Fibroblast of the aortic adventitia (primary cell): ENCODE measurements at regions not wholly inside any gene's neighbourhood (a gene's known extent, or its start where the extent isn't known, plus 50 kb on each side); places are given as distances from the start of the nearest gene placed in this dataset.

Experiments
- DNase-seq: peaks from one replicate; pipeline ENCODE4 v3.0.0-alpha.2; 2010; ENCODE audit warnings: low read depth
- H3K4me3 ChIP-seq: 2 replicates; pipeline ENCODE4 v1.5.1; 2011; ENCODE audit warnings: low read depth, mild to moderate bottlenecking, control low read depth, low read length, moderate library complexity
- TF ChIP-seq, protein P1 (sequence below): IDR thresholded peaks from 2 replicates; pipeline ENCODE4 v1.5.1; 2011; ENCODE audit warnings: mild to moderate bottlenecking, low read length, control low read depth, inconsistent platforms; ENCODE audit not compliant: insufficient read depth

DNA sequence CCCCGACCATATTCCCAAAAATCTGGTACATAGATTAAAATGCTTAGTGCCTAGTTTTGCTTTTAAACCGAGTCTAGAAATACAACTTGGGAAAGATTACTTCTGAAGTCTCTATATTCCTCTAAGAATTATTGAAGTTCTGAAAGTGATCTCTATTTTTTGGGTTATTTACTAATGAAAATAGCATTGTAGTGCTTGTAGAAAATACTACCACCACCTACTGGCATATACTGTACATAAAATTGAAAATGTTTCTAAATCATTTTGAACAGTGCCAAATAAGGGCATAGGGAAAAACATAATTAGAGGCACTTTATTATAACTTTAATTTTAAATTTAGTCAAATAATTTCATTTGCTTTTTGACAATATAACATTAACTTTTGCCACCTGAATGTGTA is 1399.6 kb upstream of the ZEB2 start:
- DNase-seq: peak; percentile 37
- no peak overlapping the region for H3K4me3 ChIP-seq
- TF ChIP-seq, protein P1, sequence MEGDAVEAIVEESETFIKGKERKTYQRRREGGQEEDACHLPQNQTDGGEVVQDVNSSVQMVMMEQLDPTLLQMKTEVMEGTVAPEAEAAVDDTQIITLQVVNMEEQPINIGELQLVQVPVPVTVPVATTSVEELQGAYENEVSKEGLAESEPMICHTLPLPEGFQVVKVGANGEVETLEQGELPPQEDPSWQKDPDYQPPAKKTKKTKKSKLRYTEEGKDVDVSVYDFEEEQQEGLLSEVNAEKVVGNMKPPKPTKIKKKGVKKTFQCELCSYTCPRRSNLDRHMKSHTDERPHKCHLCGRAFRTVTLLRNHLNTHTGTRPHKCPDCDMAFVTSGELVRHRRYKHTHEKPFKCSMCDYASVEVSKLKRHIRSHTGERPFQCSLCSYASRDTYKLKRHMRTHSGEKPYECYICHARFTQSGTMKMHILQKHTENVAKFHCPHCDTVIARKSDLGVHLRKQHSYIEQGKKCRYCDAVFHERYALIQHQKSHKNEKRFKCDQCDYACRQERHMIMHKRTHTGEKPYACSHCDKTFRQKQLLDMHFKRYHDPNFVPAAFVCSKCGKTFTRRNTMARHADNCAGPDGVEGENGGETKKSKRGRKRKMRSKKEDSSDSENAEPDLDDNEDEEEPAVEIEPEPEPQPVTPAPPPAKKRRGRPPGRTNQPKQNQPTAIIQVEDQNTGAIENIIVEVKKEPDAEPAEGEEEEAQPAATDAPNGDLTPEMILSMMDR: peak; percentile 30

DNA sequence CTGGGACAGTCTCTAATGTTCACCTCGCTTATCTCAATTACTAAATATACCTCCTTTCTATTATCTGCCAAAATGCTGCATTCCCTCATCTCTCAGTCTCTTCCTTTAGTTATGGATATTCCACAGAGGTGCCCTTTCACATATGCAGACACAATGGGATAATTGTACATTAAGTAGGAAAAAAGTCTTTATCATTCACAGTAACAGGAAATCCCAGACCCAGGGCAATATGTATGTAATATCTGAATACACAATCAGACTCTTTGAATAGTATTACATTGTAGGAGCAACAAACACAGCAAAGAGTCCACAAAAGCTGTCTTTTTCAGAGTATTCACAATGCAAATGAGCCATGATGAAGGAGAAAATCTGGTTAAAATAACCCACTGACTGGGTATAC is 1399.0 kb upstream of the ZEB2 start:
- TF ChIP-seq, protein P1: no peak

DNA sequence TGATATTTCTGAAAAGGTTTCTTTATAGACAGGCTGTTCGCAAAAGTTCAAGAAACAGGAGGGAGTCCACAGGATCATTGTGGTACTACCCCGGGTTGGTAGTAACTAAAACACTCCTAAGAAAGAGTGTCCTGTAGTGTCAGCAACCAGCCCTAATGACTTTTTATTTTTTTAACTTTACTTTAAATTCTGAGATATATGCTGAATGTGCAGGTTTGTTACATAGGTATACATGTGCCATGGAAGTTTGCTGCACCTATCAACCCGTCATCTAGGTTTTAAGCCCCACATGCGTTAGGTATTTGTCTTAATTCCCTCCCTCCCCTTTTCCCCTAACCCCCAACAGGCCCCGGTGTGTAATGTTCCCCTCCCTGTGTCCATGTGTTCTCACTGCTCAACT is 1396.9 kb upstream of the ZEB2 start:
- DNase-seq: no peak
- no peak overlapping the region for H3K4me3 ChIP-seq
- TF ChIP-seq, protein P1: no peak

More for the DNA sequence above, 1399.0 kb upstream of the ZEB2 start:
- no peak overlapping the region for H3K4me3 ChIP-seq
- DNase-seq: no peak

DNA sequence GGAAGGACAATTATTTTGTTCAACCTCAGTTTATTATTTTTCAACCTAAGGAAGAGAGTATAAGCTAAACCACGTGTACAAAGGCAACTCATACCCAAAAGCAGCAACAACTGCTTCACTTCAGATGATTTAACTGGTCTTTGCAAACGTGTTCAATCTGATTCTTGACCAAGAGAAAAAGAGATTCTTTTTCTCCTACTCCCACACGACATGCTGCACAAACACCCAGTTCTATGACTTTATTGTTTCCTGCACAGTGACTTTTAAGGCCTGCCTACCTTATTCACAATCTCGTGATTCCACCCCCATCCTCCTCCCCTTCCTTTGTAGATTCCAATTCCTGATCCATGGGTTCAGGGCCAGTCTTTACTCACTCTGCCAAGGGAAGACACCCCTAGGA is 1394.8 kb upstream of the ZEB2 start:
- TF ChIP-seq, protein P1: no peak
- H3K4me3 ChIP-seq: no peak overlapping the region
- DNase-seq: no peak

DNA sequence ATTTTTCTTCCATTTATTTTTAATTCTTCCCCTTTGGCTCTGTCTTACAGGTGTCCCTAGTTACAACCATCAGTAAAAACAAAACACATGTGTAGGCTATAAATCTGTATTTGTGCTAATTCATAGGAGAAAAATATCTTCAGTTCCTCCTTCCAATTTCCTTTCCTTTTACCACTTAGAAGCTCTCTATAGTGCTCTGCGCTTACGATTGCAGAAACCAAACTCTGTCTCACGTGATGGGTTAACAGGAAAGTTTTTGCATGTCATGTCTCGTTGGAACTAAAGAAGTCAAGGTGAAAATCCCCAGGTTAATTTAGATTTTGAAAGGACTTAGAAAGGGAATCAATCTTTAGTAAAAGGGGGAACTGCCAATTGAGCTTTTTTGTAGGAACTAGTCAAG is 1390.5 kb upstream of the ZEB2 start:
- no peak overlapping the region for H3K4me3 ChIP-seq
- DNase-seq: no peak
- TF ChIP-seq, protein P1: no peak

DNA sequence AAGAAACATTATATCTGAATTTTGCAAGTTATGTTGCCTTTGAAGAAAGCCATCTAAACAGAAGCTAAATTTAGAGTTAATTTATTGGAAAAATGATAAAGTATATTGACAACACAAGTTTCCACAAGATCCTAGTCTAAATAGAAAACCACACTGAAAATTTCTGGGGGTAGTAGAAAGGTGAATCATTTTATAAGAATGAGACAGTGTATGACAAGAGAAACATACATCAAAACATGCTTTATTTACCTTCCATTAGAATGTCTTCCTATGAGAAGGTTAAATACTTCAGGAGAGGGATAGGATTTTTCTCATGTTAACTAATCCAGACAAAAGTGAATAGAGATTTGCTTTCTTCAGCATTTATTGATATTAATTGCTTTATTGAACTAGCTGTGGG is 1389.8 kb upstream of the ZEB2 start:
- DNase-seq: no peak
- H3K4me3 ChIP-seq: no peak overlapping the region
- TF ChIP-seq, protein P1: no peak

DNA sequence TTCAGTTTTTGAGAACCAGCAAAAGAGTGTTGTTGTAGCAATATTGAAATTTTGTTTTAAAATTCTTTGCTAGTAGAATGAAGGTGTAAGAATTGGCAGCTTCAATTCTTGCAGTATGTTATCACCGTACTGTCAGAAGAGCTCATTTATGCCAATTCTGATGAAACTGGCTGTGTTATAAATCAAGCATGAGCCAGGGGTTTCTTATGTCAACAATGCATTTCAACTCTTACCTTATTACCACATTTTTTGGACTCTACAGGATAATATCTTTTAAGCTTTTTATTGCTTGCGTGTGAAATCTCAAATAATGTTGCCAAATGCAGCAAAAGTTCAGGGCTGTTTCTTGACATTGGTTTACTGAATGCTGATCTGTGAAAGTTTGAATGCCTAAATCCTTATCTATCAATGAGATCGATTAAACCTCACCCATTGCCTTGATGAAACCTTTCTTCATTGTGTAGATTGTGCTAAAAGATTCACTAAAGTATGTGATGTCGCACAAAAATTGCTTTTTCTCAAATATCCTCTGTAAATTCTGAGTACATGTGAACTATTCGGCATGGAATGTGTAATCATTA is 1389.3 kb upstream of the ZEB2 start:
- H3K4me3 ChIP-seq: no peak overlapping the region
- DNase-seq: peak; percentile 16
- TF ChIP-seq, protein P1: no peak
